ENCODE measurements at regions not wholly inside any gene's neighbourhood (a gene's known extent, or its start where the extent isn't known, plus 50 kb on each side); places are given as distances from the start of the nearest gene placed in this dataset.

GRCh38 chr9:95780751-95781150 is 94.7 kb upstream of the ERCC6L2 start (continued):
- TF ChIP-seq ZNF462 (CRISPR knock-in tag; IDR thresholded peaks at IDR 0.05) (no peak), NANOG (IDR thresholded peaks at IDR 0.05; ENCODE audit: borderline replicate concordance) (no peak), STAT1 (IDR thresholded peaks at IDR 0.05; ENCODE audit: unreplicated experiment) (no peak), ETS1 (IDR thresholded peaks at IDR 0.05) (no peak), JUNB (IDR thresholded peaks at IDR 0.05; ENCODE audit: unreplicated experiment) (no peak)

GRCh38 chr9:95780121-95780520 is 95.4 kb upstream of the ERCC6L2 start:
- Mint-ChIP-seq H3K4me1 (no peaks in the 10 kb centered on the region; the same call in 2 of the 3 replicates), H3K9me3 (no peaks in the 10 kb centered on the region), H3K36me3 (ENCODE audit: low read depth) (no peaks in the 10 kb centered on the region), H3K4me3 (no peak overlapping the region), H3K27me3 (ENCODE audit: insufficient read depth, low read depth, poor library complexity) (peaks cover 2% of the 10 kb centered on the region), H3K27ac (no peak overlapping the region)
- Histone ChIP-seq H3K27ac (ENCODE audit: low read depth) (no peak overlapping the region), H3F3A (replicated peaks; ENCODE audit: low read depth) (no peaks in the 10 kb centered on the region), H3K36me3 (ENCODE audit: insufficient read depth) (no peaks in the 10 kb centered on the region), H3K79me2 (replicated peaks; ENCODE audit: insufficient read depth) (no peaks in the 10 kb centered on the region), H3K9me2 (ENCODE audit: insufficient read depth) (no peaks in the 10 kb centered on the region), H3K4me3 (no peak overlapping the region), H4K20me1 (replicated peaks; ENCODE audit: insufficient read depth) (no peaks in the 10 kb centered on the region), H3K4me1 (ENCODE audit: insufficient read depth) (no peaks in the 10 kb centered on the region), H2AFZ (no peak overlapping the region), H3K4me2 (no peak overlapping the region), H3K27me3 (ENCODE audit: insufficient read depth) (no peaks in the 10 kb centered on the region)
- ATAC-seq, result no peak
- DNase-seq (ENCODE audit: low spot score), result no peak
- no peak for TF ChIP-seq POLR2AphosphoS5 (IDR thresholded peaks at IDR 0.05; ENCODE audit: low read depth)
- TF ChIP-seq ZNF462 (CRISPR knock-in tag; IDR thresholded peaks at IDR 0.05), result no peak
- TF ChIP-seq EZH2phosphoT487 (IDR thresholded peaks at IDR 0.05; ENCODE audit: unreplicated experiment), result no peak
- TF ChIP-seq ETS1 (IDR thresholded peaks at IDR 0.05), result no peak
- no peak for TF ChIP-seq JUNB (IDR thresholded peaks at IDR 0.05; ENCODE audit: unreplicated experiment)

Measured in GM23338 (cell line).